T-helper 2 cell treated with Interferon-gamma antibody and Interleukin-4, amounts not matched to agents 100 ng/mL and 5 ng/mL, for 36 hours (primary cell): ENCODE measurements at regions not wholly inside any gene's neighbourhood (a gene's known extent, or its start where the extent isn't known, plus 50 kb on each side); places are given as distances from the start of the nearest gene placed in this dataset.

ENCODE experiments used
- intact Hi-C: fragments of 100-400 bp; cut with micrococcal nuclease; formaldehyde crosslinking; loops from one replicate; pipeline ENCODE4 v1.15.1; 2023

- intact Hi-C loops, result no loop called here
These were observed 247.6 kb upstream of the PWP1 start for GRCh38 chr12:107437954-107438353.

- intact Hi-C loops, result no loop called here
These were observed 246.4 kb upstream of the PWP1 start for GRCh38 chr12:107439026-107439738.

GRCh38 chr12:107440606-107441005, 245.0 kb upstream of the PWP1 start:
- intact Hi-C loops, result no loop called here

DNA sequence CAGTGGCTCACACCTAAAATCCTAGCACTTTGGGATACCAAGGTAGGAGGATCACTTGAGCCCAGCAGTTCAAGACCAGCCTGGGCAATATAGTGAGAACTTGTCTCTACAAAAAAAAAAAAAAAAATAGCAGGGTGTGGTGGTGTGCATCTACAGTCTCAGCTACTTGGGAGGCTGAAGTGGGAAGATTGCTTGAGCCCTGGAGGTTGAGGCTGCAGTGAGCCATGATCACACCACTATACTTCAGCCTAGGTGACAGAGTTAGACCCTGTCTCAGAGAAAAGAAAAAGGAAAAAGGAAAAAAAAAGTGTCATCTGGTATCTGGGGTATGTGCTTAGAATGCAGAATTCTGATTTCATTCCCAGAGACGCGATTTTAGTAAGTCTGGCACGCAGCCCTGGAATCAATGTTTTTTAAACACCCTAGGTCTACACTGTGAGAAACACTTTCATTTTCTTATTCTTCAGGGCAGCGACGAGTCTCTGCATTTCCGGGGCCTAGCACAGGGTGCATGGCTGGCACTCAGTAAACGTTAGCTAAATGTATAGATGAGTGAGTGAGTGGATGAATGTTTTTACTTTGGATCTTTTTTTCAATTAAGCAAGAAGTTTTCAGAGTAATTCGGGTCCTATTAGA, 243.8 kb upstream of the PWP1 start:
- intact Hi-C loops, result no loop called here

DNA sequence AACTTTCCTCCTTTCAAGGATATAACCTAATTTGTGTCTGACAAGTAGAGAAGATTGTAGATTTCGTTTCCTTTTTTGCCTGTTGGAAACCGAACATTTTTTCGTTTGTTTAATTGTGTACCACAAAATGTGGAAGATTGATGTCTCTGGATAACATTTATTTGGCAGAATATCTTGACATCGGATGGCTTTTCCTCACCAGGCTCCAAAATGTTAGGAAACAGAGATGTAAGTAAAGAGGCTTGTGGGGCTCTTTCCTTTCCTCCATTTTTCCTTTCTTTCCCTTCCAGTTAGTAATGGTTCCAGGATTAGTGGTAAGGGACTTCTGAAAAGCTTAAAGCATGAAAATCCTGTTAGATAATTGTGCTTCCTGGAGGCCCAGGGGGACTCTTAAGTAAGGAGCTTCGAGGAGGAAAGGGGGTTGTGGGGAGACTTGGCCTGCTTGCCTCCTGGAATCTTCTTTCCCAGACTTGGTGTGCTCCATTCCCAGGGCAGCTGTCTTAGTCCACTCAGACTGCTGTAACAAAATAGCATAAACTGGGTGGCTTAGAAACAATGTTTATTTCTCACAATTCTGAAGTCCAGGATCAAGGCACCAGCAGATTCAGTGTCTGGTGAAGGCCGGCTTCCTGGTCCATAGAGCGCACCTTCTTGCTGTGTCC, 243.1 kb upstream of the PWP1 start:
- intact Hi-C loops, result no loop called here

GRCh38 chr12:107443320-107444090, 242.1 kb upstream of the PWP1 start:
- intact Hi-C loops, result no loop called here

DNA sequence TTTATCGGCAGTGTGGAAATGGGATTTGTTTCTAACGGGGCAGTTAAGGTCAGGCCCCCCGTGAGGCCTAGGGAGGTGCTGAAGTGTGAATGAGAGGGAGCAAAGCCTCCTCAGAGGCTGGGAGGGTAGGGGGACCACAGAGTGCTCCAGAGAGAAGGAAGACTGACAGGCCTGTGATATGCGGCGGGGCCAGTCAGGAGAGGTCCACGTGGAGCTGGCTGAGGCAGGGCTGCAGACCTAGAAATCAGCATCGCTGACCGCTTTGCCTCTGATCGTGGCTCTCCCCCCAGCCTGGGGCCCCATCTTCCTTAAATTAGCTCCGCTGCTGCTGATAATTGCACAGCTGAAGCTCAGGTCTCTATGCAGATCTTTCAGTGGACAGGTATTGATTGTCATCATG, 240.8 kb upstream of the PWP1 start:
- intact Hi-C loops, result no loop called here

- intact Hi-C loops, result no loop called here
These were observed 239.1 kb upstream of the PWP1 start for GRCh38 chr12:107446476-107446875.

DNA sequence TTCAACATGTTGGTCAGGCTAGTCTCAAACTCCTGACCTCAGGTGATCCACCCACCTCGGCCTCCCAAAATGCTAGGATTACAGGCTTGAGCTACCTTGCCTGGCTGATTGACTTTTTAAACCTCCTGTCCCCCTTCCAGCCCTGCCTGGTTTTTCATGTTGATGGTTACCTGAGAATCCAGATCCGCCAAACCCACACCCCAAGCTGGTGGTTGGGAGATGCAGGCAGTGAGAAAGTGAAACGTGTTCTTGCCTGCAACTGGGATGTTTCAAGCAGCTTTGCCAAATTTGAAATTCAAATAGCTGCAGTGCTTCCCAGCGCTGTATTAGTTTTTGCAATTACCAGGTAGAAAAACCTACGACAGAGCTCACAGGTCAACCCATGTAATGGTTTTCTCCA, 238.3 kb upstream of the PWP1 start:
- intact Hi-C loops, result no loop called here

DNA sequence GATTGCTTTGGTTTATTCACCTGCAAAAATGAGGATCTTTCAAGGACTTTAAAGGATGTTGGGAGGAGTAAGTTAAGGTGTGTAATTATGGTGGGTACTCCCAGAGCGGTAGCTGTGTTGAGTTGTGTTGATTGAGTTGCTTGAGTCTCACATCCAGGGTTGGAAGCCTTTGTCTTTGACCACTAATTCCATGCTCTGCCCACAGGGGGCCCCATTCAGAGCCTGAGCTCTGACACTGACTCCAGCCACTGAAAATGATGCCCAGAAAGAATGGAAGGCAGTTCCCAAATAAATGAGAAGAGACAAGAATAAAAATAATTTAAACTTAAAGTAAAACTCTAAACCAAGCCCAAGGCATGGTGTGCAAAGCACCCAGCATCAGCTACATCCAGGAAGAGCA, 237.4 kb upstream of the PWP1 start:
- intact Hi-C loops, result no loop called here

DNA sequence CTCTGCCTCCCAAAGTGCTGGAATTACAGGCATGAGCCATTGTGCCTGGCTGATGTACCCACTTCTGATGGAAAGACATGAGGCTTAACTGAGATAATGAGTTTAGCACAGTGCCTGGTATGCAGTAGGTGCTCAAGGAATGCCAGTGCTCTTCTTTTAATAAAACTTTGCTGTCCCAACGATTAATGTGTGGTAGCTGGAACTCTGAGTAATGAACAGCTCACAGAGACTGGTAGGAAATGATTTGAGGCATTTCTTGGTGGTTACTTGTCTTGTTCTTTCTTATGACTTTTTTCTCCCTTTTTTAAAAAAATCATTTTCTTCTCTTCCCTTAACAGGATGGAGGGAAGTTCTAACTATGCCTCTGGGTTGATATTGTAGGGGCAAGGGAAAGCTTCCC, 235.7 kb upstream of the PWP1 start:
- intact Hi-C loops, result no loop called here

GRCh38 chr12:107450541-107450940, 235.1 kb upstream of the PWP1 start:
- intact Hi-C loops, result no loop called here

- intact Hi-C loops, result no loop called here
These were observed 234.4 kb upstream of the PWP1 start for GRCh38 chr12:107451246-107451645.

DNA sequence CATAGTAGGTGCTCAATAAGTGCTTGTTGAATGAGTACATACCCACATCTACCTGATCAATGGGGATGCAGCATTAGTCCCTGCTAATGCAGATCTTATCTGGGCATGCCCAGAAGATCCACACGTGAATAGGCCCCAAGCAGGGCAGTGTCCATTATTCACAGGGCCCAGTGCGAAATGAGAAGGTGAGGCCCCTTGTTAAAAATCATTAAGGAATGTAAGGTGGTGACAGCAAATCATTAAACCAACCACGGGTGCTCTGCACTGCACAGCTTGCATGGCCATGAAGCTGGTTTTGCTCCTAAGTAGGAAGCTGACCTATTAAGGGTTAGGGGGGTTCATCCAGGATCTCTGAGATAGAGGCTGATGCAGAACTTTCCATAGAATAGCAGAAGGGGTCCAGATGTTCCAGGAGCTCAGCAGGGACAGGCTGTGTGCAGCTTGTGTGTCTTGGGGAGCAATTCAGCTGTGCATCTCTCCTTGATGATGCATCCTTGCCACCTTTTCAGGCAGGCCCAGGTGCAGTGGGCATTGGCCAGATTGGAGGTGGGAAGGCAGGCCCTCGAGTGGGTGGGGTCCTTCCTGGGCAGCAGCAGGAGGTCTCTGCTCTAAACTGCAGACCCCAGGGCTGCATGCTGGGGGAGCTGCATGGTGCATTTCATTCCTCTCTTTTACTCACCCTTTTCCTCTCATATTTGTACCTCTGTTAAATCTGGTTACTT, 231.3 kb upstream of the PWP1 start:
- intact Hi-C loops, result no loop called here

DNA sequence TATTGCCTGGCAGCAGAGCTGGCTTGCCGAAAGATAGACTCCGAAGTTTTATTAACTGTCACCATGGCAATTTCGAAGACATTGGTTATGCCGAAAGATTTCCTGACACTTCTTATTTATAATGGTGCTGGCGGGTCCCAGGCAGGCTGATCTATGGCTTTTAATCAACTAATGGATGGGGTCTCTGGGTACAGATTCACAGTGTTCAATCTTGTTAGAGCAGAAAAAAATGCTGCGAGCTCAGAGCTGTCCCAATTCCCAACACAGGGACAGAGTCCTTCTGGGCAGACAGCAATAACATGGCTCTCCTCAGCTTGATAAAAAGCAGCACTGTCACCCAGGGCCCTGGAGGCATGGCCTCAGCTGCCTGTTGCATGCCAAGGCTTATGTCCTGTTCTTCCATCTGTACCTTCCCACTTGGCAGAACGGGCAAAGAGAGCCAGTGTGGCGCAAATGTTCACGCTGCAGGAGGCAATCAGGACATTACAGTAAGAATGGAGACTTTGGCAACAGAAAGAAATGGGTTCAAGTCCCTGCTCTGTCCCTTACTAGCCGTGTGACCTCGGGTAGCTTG, 228.2 kb upstream of the PWP1 start:
- intact Hi-C loops, result no loop called here

DNA sequence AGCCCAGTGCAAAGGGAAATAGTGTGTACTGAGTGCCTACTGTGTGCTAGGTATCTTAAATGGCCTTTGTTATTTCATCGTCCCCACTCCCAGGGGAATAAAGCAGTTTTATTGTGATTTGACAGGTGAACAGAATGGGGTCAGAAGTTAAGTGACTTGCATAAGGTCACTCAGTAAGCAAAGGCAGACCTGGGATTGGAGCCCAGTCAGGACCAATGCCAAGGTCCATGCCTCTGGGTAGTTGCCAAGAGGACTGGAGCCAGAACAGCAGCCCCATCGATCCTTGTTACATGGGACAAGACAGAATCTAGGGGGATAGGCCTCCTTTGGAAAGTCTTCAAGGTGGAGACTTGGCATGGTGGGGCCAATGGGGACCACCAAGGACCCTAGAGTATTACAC, 227.4 kb upstream of the PWP1 start:
- intact Hi-C loops, result no loop called here

GRCh38 chr12:107458990-107459389, 226.6 kb upstream of the PWP1 start:
- intact Hi-C loops, result no loop called here

DNA sequence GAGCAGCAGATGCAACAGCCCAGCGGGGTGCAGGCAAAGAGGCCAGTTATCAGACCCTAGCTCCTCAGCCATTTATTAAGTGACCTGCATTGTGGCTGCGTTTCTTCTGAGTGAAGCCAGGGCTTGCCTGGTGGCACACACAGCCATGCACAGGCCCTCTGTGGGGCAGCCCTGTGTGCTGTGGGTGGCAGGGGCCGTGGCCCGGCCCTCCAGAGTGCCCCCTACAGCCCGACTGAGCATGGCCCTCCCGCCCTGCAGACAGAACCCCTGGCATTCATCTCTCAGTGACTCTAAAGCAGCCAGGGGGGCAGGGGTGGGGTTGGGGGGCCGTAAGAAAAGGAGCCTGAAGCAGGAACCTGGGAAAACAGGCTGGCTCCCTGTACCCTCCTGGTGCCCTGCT, 226.0 kb upstream of the PWP1 start:
- intact Hi-C loops, result no loop called here

- intact Hi-C loops, result no loop called here
These were observed 224.2 kb upstream of the PWP1 start for GRCh38 chr12:107461222-107461975.
